K562 (cell line): ENCODE measurements at regions not wholly inside any gene's neighbourhood (a gene's known extent, or its start where the extent isn't known, plus 50 kb on each side); places are given as distances from the start of the nearest gene placed in this dataset.

Experiments
- ATAC-seq: fragments of 200-7000 bp; cut with Tn5 transposase; 3 replicates; pipeline ENCODE4 v1.9.1; 2020; ENCODE audit warnings: moderate library complexity
- BruUV-seq: library from RNA; stranded (reverse); fragments of 400-500 nt; replicated peaks from 2 replicates; lab custom pipeline; 2021; lab: Mats Ljungman, UMichigan
- CTCF ChIA-PET: fragments of 300-600 bp; formaldehyde crosslinking; extraction: SDS; loops from one replicate; lab custom pipeline; 2021; ENCODE audit warnings: low intra/inter-chr PET ratio; lab: Yijun Ruan, JAX
- POLR2A ChIA-PET: fragments of 300-600, 350-650 bp; sonication (Branson Sonifier 250); formaldehyde crosslinking; extraction: SDS; loops from one replicate; lab custom pipeline; 2021; ENCODE audit warnings: antibody characterized with exemption, inconsistent platforms; lab: Yijun Ruan, JAX
- DNase-seq, 4 experiments: peaks; one replicate each; pipeline versions ENCODE4 v3.0.0 to v3.0.0-alpha.2; 2011 to 2018; ENCODE audit warnings: low spot score in 3 of 4, mixed read lengths in 3 of 4; ENCODE audit errors: extremely low read depth in 1 of 4
- FAIRE-seq: peaks from 2 replicates; lab custom pipeline; 2011; peaks lifted over from hg19 to GRCh38; lab: Jason Lieb, UNC
- H2AFZ ChIP-seq: 2 replicates; pipeline ENCODE4 v1.6.0; 2011; ENCODE audit warnings: low read depth, low read length, control low read depth, inconsistent platforms
- H3K27ac ChIP-seq: fragments of 200-600 bp; 3 replicates; pipeline ENCODE4 v1.8.0; 2011; ENCODE audit warnings: low read depth, mild to moderate bottlenecking, control low read depth, inconsistent platforms, low read length, moderate library complexity, mixed read lengths; ENCODE audit errors: extremely low read depth
- H3K27me3 ChIP-seq, 2 experiments: fragments of 300-600 bp in 1 of 2; 2 replicates in 1 of 2; 3 replicates in 1 of 2; pipeline versions ENCODE4 v1.6.0 to v1.8.0; 2011; ENCODE audit warnings: inconsistent platforms in 2 of 2, low read length in 2 of 2, mild to moderate bottlenecking in 1 of 2, mixed read lengths in 1 of 2, moderate library complexity in 1 of 2; ENCODE audit not compliant: control insufficient read depth in 2 of 2, insufficient read depth in 2 of 2
- H3K36me3 ChIP-seq: fragments of 300-600 bp; 3 replicates; pipeline ENCODE4 v1.8.0; 2011; ENCODE audit warnings: mild to moderate bottlenecking, low read length, inconsistent platforms; ENCODE audit not compliant: control insufficient read depth, insufficient read depth
- H3K4me1 ChIP-seq, 2 experiments: fragments of 200-600 bp in 1 of 2; replicated peaks in 1 of 2; 2 replicates in 1 of 2; 3 replicates in 1 of 2; pipeline versions ENCODE4 v1.5.1 to v1.8.0; 2011; ENCODE audit warnings: inconsistent platforms in 2 of 2, low read length in 2 of 2, mild to moderate bottlenecking in 1 of 2, mixed read lengths in 1 of 2, moderate library complexity in 1 of 2; ENCODE audit not compliant: control insufficient read depth in 2 of 2, insufficient read depth in 2 of 2
- H3K4me2 ChIP-seq: 2 replicates; pipeline ENCODE4 v1.6.1; 2011; ENCODE audit warnings: low read length, control low read depth, inconsistent platforms, mixed read lengths; ENCODE audit not compliant: insufficient read depth
- H3K4me3 ChIP-seq: fragments of 200-600 bp; sonication (generic), shearing (Covaris generic); 2 replicates; pipeline ENCODE4 v1.5.1; 2016; ENCODE audit warnings: control low read depth, inconsistent platforms
- H3K79me2 ChIP-seq: fragments of 200-600 bp; 3 replicates; pipeline ENCODE4 v1.8.0; 2011; ENCODE audit warnings: low read length, inconsistent platforms; ENCODE audit not compliant: control insufficient read depth, insufficient read depth
- H3K9ac ChIP-seq, 2 experiments: 2 replicates each; pipeline versions ENCODE4 v1.6.0 to v1.6.1; 2011; ENCODE audit warnings: low read depth in 2 of 2, low read length in 2 of 2, control low read depth in 1 of 2, inconsistent platforms in 1 of 2, mild to moderate bottlenecking in 1 of 2, mixed read lengths in 1 of 2; ENCODE audit not compliant: insufficient read depth in 1 of 2
- H3K9me1 ChIP-seq: one replicate; pipeline ENCODE4 v1.6.0; 2011; ENCODE audit warnings: inconsistent platforms, mild to moderate bottlenecking, low read length, moderate library complexity; ENCODE audit not compliant: control insufficient read depth, insufficient read depth
- H3K9me3 ChIP-seq: replicated peaks from 2 replicates; pipeline ENCODE4 v1.5.1; 2011; ENCODE audit warnings: low read depth, low read length, inconsistent platforms; ENCODE audit not compliant: control insufficient read depth, insufficient read depth
- H4K20me1 ChIP-seq: replicated peaks from 2 replicates; pipeline ENCODE4 v1.6.1; 2011; ENCODE audit warnings: low read length, inconsistent platforms, mixed read lengths; ENCODE audit not compliant: control insufficient read depth, insufficient read depth
- CREBBP ChIP-seq: IDR thresholded peaks from one replicate; pipeline ENCODE4 v1.6.1; 2012; ENCODE audit warnings: low read depth, mild to moderate bottlenecking, control low read depth, inconsistent platforms, low read length
- CREM ChIP-seq: IDR thresholded peaks from 2 replicates; pipeline ENCODE4 v1.6.1; 2014; ENCODE audit warnings: antibody characterized with exemption, low read depth
- DPF2 ChIP-seq: fragments of 450-650 bp; IDR thresholded peaks from 2 replicates; pipeline ENCODE4 v1.6.1; 2016
- ERF ChIP-seq: fragments of 450-650 bp; formaldehyde crosslinking; IDR thresholded peaks from 2 replicates; pipeline ENCODE4 v1.4.0; 2020; ENCODE audit warnings: mild to moderate bottlenecking, mixed read lengths
- FOXA3 ChIP-seq, 2 experiments: fragments of 450-650 bp in 1 of 2; sonication (generic) in 1 of 2; formaldehyde crosslinking; IDR thresholded peaks in 1 of 2; conservative IDR thresholded peaks in 1 of 2; 2 replicates each; pipeline versions ENCODE4 v1.4.0 to v1.8.0; 2020 to 2022; ENCODE audit warnings: mild to moderate bottlenecking in 2 of 2, missing genetic modification reagents in 1 of 2
- FOXK1 ChIP-seq: sonication (generic); formaldehyde crosslinking; IDR thresholded peaks from 2 replicates; pipeline ENCODE4 v1.8.0; 2022; ENCODE audit warnings: missing genetic modification reagents, mild to moderate bottlenecking, borderline replicate concordance
- ILF3 ChIP-seq: fragments of 450-650 bp; IDR thresholded peaks from 2 replicates; pipeline ENCODE4 v1.6.1; 2018; ENCODE audit warnings: antibody characterized with exemption, mild to moderate bottlenecking, moderate library complexity, borderline replicate concordance
- MCM2 ChIP-seq: fragments of 450-650 bp; IDR thresholded peaks from 2 replicates; pipeline ENCODE4 v1.6.1; 2017; ENCODE audit warnings: low read depth, mild to moderate bottlenecking
- MTF1 ChIP-seq: fragments of 250-450 bp; sonication (Bioruptor Pico); IDR thresholded peaks from 2 replicates; pipeline ENCODE4 v1.9.0; 2021; ENCODE audit warnings: moderate library complexity, mild to moderate bottlenecking, inconsistent platforms, borderline replicate concordance
- PHB2 ChIP-seq: fragments of 450-650 bp; IDR thresholded peaks from 2 replicates; pipeline ENCODE4 v1.6.1; 2017; ENCODE audit warnings: low read depth
- POLR2G ChIP-seq: fragments of 200-400 bp; formaldehyde crosslinking; IDR thresholded peaks from 2 replicates; pipeline ENCODE4 v1.6.1; 2017; ENCODE audit warnings: low read depth, mild to moderate bottlenecking, antibody characterized with exemption, low read length, moderate library complexity
- TAF1 ChIP-seq: IDR thresholded peaks from 2 replicates; pipeline ENCODE4 v1.6.1; 2011; ENCODE audit warnings: mild to moderate bottlenecking, low read length, moderate library complexity; ENCODE audit not compliant: insufficient read depth, control insufficient read depth, severe bottlenecking; ENCODE audit errors: extremely low read depth
- ZNF134 ChIP-seq: fragments of 250-450 bp; sonication (Bioruptor Pico); conservative IDR thresholded peaks from 2 replicates; pipeline ENCODE4 v1.4.0; 2020
- WGBS: fragments of 100-300 bp; shearing (Covaris generic); methylation state at CpG from one replicate; pipeline ENCODE4 v1.1.6; 2016; ENCODE audit warnings: low coverage, mixed read lengths; ENCODE audit not compliant: insufficient coverage; ENCODE audit errors: missing lambda C conversion rate; 5-methylcytosine and 5-hydroxymethylcytosine counted together
- in situ Hi-C: fragments of 300-500 bp; cut with MboI; formaldehyde crosslinking; loops from 4 replicates; pipeline ENCODE4 v1.15.0; 2018; ENCODE audit warnings: inconsistent platforms, mixed read lengths
- intact Hi-C: fragments of 100-400 bp; cut with micrococcal nuclease; formaldehyde crosslinking; loops from 2 replicates; pipeline ENCODE4 v1.14.2; 2022
- TF ChIP-seq, protein P1 (sequence below): sonication (generic); formaldehyde crosslinking; IDR thresholded peaks from 2 replicates; pipeline ENCODE4 v1.8.1; 2023; ENCODE audit warnings: mild to moderate bottlenecking, missing genetic modification reagents
- TF ChIP-seq, protein P2 (sequence below): fragments of 250-450 bp; sonication (Bioruptor Pico); IDR thresholded peaks from 2 replicates; pipeline ENCODE4 v1.8.0; 2022; ENCODE audit warnings: moderate library complexity, mild to moderate bottlenecking, inconsistent platforms
- TF ChIP-seq, protein P3 (sequence below): sonication (generic); formaldehyde crosslinking; IDR thresholded peaks from 2 replicates; pipeline ENCODE4 v1.8.1; 2023; ENCODE audit warnings: mild to moderate bottlenecking, missing genetic modification reagents, moderate library complexity

DNA sequence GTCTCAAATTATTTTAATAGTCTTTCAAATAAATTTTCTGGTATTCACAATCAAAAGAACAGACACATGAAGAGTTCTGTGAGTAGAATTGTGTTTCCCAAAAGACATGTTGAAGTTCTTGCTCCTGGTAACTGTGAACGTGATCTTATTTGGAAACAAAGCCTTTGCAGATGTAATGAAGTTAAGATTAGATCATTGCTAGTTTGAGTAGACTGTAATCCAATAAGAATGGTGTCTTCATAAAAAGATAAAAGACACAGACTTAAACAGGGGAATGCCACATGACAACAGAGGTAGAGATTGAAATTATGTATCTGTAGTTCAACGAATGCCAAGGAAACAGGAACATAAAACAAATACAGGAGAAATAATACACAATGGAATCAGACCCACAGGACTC lies 357.4 kb upstream of the CA10 start:
- no peaks in the 10 kb centered on the region for H4K20me1 ChIP-seq
- no peak for DNase-seq
- no peaks in the 10 kb centered on the region for H3K36me3 ChIP-seq
- no peaks in the 10 kb centered on the region for H3K4me1 ChIP-seq
- in situ Hi-C loops = no loop called here
- ATAC-seq = no peak
- no peak overlapping the region for H3K9ac ChIP-seq
- ChIA-PET POLR2A (no interaction called here), CTCF (no interaction called here)
- intact Hi-C loops = no loop called here
- H3K4me3 ChIP-seq = no peak overlapping the region
- H3K27me3 ChIP-seq = no peaks in the 10 kb centered on the region
- TF ChIP-seq FOXK1 (CRISPR knock-in tag) = no peak
- no peak for TF ChIP-seq TAF1
- TF ChIP-seq POLR2G = no peak
- TF ChIP-seq, protein P1, sequence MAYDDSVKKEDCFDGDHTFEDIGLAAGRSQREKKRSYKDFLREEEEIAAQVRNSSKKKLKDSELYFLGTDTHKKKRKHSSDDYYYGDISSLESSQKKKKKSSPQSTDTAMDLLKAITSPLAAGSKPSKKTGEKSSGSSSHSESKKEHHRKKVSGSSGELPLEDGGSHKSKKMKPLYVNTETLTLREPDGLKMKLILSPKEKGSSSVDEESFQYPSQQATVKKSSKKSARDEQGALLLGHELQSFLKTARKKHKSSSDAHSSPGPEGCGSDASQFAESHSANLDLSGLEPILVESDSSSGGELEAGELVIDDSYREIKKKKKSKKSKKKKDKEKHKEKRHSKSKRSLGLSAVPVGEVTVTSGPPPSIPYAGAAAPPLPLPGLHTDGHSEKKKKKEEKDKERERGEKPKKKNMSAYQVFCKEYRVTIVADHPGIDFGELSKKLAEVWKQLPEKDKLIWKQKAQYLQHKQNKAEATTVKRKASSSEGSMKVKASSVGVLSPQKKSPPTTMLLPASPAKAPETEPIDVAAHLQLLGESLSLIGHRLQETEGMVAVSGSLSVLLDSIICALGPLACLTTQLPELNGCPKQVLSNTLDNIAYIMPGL (CRISPR knock-in tag) = no peak
- no peak for TF ChIP-seq ILF3
- no peak for TF ChIP-seq ZNF134
- TF ChIP-seq MTF1 (CRISPR knock-in tag) = no peak
- no peak for TF ChIP-seq DPF2
- TF ChIP-seq PHB2 = no peak
- no peak for TF ChIP-seq CREM
- no peak for TF ChIP-seq MCM2
- TF ChIP-seq, protein P2, sequence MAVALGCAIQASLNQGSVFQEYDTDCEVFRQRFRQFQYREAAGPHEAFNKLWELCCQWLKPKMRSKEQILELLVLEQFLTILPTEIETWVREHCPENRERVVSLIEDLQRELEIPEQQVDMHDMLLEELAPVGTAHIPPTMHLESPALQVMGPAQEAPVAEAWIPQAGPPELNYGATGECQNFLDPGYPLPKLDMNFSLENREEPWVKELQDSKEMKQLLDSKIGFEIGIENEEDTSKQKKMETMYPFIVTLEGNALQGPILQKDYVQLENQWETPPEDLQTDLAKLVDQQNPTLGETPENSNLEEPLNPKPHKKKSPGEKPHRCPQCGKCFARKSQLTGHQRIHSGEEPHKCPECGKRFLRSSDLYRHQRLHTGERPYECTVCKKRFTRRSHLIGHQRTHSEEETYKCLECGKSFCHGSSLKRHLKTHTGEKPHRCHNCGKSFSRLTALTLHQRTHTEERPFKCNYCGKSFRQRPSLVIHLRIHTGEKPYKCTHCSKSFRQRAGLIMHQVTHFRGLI (CRISPR knock-in tag) = no peak
- TF ChIP-seq CREBBP = no peak
- TF ChIP-seq, protein P3, sequence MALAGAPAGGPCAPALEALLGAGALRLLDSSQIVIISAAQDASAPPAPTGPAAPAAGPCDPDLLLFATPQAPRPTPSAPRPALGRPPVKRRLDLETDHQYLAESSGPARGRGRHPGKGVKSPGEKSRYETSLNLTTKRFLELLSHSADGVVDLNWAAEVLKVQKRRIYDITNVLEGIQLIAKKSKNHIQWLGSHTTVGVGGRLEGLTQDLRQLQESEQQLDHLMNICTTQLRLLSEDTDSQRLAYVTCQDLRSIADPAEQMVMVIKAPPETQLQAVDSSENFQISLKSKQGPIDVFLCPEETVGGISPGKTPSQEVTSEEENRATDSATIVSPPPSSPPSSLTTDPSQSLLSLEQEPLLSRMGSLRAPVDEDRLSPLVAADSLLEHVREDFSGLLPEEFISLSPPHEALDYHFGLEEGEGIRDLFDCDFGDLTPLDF (CRISPR knock-in tag) = no peak
- TF ChIP-seq FOXA3 (CRISPR knock-in tag; conservative IDR thresholded peaks at IDR 0.05 in 1 of 2, IDR thresholded peaks at IDR 0.05 in 1 of 2) = no peak
- no peak for TF ChIP-seq ERF
- TF ChIP-seq, all 486 proteins: peak for 0
- no peak overlapping the region for H2AFZ ChIP-seq
- FAIRE-seq = no peak
- H3K9me1 ChIP-seq = no peaks in the 10 kb centered on the region
- no TSS peak for BruUV-seq
- H3K79me2 ChIP-seq = no peaks in the 10 kb centered on the region
- no peak overlapping the region for H3K4me2 ChIP-seq
- H3K9me3 ChIP-seq = 0 out of 2 replicates have a peak, but pooled peaks cover 2% of the 10 kb centered on the region
- no peak overlapping the region for H3K27ac ChIP-seq
- WGBS = 3% methylated on average over 2 of the region's 2 CpGs
